ENCODE measurements at regions not wholly inside any gene's neighbourhood (a gene's known extent, or its start where the extent isn't known, plus 50 kb on each side); places are given as distances from the start of the nearest gene placed in this dataset.

DNA sequence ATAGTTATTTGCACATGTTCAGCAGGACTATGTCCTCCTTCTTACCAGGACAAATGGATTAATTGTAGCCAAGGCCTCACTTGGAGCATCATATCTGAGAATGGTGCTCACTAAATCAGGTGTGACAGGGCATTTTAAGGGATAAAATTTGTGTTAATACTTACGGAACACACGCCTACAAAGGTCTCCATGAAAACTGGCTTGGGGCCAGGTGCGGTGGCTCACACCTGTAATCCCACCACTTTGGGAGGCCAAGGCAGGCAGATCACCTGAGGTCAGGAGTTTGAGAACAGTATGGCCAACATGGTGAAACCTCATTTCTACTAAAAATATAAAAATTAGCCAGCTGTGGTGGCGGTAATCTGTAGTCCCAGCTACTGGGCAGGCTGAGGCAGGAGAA, 75.1 kb upstream of the CAPZB start:
- TF ChIP-seq, protein P1, sequence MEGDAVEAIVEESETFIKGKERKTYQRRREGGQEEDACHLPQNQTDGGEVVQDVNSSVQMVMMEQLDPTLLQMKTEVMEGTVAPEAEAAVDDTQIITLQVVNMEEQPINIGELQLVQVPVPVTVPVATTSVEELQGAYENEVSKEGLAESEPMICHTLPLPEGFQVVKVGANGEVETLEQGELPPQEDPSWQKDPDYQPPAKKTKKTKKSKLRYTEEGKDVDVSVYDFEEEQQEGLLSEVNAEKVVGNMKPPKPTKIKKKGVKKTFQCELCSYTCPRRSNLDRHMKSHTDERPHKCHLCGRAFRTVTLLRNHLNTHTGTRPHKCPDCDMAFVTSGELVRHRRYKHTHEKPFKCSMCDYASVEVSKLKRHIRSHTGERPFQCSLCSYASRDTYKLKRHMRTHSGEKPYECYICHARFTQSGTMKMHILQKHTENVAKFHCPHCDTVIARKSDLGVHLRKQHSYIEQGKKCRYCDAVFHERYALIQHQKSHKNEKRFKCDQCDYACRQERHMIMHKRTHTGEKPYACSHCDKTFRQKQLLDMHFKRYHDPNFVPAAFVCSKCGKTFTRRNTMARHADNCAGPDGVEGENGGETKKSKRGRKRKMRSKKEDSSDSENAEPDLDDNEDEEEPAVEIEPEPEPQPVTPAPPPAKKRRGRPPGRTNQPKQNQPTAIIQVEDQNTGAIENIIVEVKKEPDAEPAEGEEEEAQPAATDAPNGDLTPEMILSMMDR (IDR thresholded peaks at IDR 0.05): no peak
- no peak for TF ChIP-seq POLR2A (IDR thresholded peaks at IDR 0.05)
- no peak for TF ChIP-seq POLR2AphosphoS5 (IDR thresholded peaks at IDR 0.05)
- TF ChIP-seq EP300 (IDR thresholded peaks at IDR 0.05): no peak
